BLaER1 treated with 17β-estradiol and CSF1 and Interleukin-3, amounts not matched to agents 10 nM and 100 nM (cell line): ENCODE measurements at regions not wholly inside any gene's neighbourhood (a gene's known extent, or its start where the extent isn't known, plus 50 kb on each side); places are given as distances from the start of the nearest gene placed in this dataset.
"Not testable (repeated sequence)": the region's sequence is repeated elsewhere in the genome, so short reads cannot be mapped to it uniquely, and the experiment has no call there.

Experiments
- H3K27ac ChIP-seq, 11 experiments: shearing (Covaris generic); formaldehyde crosslinking; 2 replicates each; pipeline ENCODE4 v1.8.1; 2022
- H3K27me3 ChIP-seq, 11 experiments: shearing (Covaris generic); formaldehyde crosslinking; 2 replicates each; pipeline ENCODE4 v1.8.1; 2022
- H3K36me3 ChIP-seq, 11 experiments: shearing (Covaris generic); formaldehyde crosslinking; 2 replicates each; pipeline ENCODE4 v1.8.1; 2022
- H3K4me1 ChIP-seq, 10 experiments: shearing (Covaris generic); formaldehyde crosslinking; 2 replicates each; pipeline ENCODE4 v1.8.1; 2022
- H3K4me2 ChIP-seq, 11 experiments: shearing (Covaris generic); formaldehyde crosslinking; 2 replicates each; pipeline ENCODE4 v1.8.1; 2022
- H3K4me3 ChIP-seq, 10 experiments: shearing (Covaris generic); formaldehyde crosslinking; 2 replicates each; pipeline ENCODE4 v1.8.1; 2022
- H3K9ac ChIP-seq, 11 experiments: shearing (Covaris generic); formaldehyde crosslinking; 2 replicates each; pipeline ENCODE4 v1.8.1; 2022
- H3K9me3 ChIP-seq, 11 experiments: shearing (Covaris generic); formaldehyde crosslinking; replicated peaks in 1 of 11; 2 replicates each; pipeline ENCODE4 v1.8.1; 2022
- H4K20me1 ChIP-seq, 11 experiments: shearing (Covaris generic); formaldehyde crosslinking; 2 replicates each; pipeline ENCODE4 v1.8.1; 2022
- Cebpa-rat ChIP-seq, 11 experiments: shearing (Covaris generic); IDR thresholded peaks; 2 replicates each; pipeline ENCODE4 v1.8.1; 2022

DNA sequence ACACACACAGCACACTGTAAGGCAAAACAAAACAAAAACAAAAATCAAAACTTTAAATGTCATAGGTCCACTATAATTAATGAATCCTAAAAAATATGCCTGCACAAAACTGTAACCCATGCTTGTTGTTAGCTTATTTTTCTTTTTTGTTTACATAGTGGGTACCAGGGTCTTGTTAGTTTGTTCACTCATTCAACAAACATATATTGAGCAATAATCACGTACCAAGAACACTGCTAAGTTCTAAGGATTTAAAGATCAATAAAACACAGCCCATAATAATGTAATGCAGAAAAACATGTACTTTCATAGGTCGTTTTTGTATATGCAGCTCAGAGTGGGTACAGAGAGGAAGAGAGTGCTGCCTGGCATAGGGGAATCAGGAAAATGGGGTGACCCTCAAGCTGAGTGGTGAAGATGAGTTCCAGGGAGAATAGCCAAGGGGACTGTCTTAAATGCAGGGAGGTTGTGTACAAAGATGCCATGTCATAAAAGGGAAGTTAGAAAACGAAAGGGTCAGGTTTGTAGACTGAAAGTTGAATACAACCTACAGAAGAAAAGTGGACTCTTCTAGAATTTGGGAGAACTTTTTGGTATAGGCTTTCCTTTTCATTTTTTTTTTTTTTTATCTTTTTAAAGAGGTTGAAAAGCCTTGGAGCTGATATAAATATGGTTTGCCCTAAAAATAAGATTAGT lies 113.3 kb upstream of the TBX18 start:
- no peak for TF ChIP-seq Cebpa-rat (IDR thresholded peaks at IDR 0.05)
- H3K4me3 ChIP-seq = no peak overlapping the region
- no peaks in the 10 kb centered on the region for H3K27me3 ChIP-seq
- no peak overlapping the region for H3K27ac ChIP-seq
- H3K9ac ChIP-seq = no peak overlapping the region
- H3K4me2 ChIP-seq = peak overlapping the region in 2 of 11 experiments; percentile 7 to 41; a peak in 5 of 22 replicates
- H3K4me1 ChIP-seq = peaks cover 0 to 30% (median 11%) of the 10 kb centered on the region in 10 experiments; a peak in 13 of 20 replicates
- no peaks in the 10 kb centered on the region for H3K36me3 ChIP-seq
- no peaks in the 10 kb centered on the region for H4K20me1 ChIP-seq
- no peaks in the 10 kb centered on the region for H3K9me3 ChIP-seq

- H3K27me3 ChIP-seq = no peaks in the 10 kb centered on the region
- peaks cover 0 to 37% (median 18%) of the 10 kb centered on the region in 10 experiments; a peak in 15 of 20 replicates for H3K4me1 ChIP-seq
- H3K27ac ChIP-seq = no peak overlapping the region
- no peaks in the 10 kb centered on the region for H3K9me3 ChIP-seq
- TF ChIP-seq Cebpa-rat (IDR thresholded peaks at IDR 0.05) = no peak
- H3K4me3 ChIP-seq = no peak overlapping the region
- H3K36me3 ChIP-seq = no peaks in the 10 kb centered on the region
- no peaks in the 10 kb centered on the region for H4K20me1 ChIP-seq
- H3K4me2 ChIP-seq = no peak overlapping the region
- no peak overlapping the region for H3K9ac ChIP-seq
These were observed 112.5 kb upstream of the TBX18 start for GRCh38 chr6:84876723-84877514.

GRCh38 chr6:84872996-84873723 lies 108.8 kb upstream of the TBX18 start:
- no peak overlapping the region for H3K9ac ChIP-seq
- H3K27me3 ChIP-seq = no peaks in the 10 kb centered on the region
- no peaks in the 10 kb centered on the region for H4K20me1 ChIP-seq
- no peak for TF ChIP-seq Cebpa-rat (IDR thresholded peaks at IDR 0.05)
- H3K36me3 ChIP-seq = no peaks in the 10 kb centered on the region
- H3K27ac ChIP-seq = peak overlapping the region in 3 of 11 experiments; percentile 9 to 53 (median 49); a peak in 3 of 22 replicates
- H3K4me1 ChIP-seq = peaks cover 0 to 35% (median 18%) of the 10 kb centered on the region in 10 experiments; a peak in 15 of 20 replicates
- no peaks in the 10 kb centered on the region for H3K9me3 ChIP-seq
- no peak overlapping the region for H3K4me3 ChIP-seq
- H3K4me2 ChIP-seq = peak overlapping the region in 6 of 11 experiments; percentile 20 to 68 (median 48); a peak in 11 of 22 replicates

DNA sequence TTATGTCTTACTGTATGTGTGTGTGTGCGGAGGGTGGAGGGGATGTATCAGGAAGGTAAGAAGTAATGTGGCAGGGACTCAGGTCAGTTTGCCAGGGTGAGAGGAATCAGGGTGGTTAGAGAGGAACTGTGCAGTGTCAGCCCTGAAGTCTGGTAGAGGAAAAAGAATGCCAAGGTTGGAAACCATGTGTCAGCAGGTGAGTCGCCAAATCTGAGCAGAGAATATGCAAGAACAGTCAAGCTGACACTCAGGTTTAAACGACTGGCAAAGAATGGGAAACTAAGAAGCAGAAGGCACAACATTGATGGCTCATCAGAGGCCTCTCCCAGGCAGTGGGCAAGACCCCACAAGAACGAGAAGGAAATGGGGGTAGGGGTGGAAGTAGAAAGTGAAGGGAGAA lies 107.5 kb upstream of the TBX18 start:
- Histone ChIP-seq H3K4me2 (peak overlapping the region in 8 of 11 experiments; percentile 30 to 68 (median 52); a peak in 16 of 22 replicates), H3K27me3 (no peaks in the 10 kb centered on the region), H3K4me1 (peaks cover 0 to 29% (median 18%) of the 10 kb centered on the region in 10 experiments; a peak in 15 of 20 replicates), H4K20me1 (no peaks in the 10 kb centered on the region), H3K27ac (peak overlapping the region in 2 of 11 experiments; percentile 48 to 49; a peak in 5 of 22 replicates), H3K9ac (0 out of 22 replicates have a peak overlapping the region, but pooled peaks of 1 of the 11 experiments have one; percentile 9), H3K36me3 (no peaks in the 10 kb centered on the region), H3K4me3 (no peak overlapping the region), H3K9me3 (no peaks in the 10 kb centered on the region)
- TF ChIP-seq Cebpa-rat (IDR thresholded peaks at IDR 0.05) = no peak

DNA sequence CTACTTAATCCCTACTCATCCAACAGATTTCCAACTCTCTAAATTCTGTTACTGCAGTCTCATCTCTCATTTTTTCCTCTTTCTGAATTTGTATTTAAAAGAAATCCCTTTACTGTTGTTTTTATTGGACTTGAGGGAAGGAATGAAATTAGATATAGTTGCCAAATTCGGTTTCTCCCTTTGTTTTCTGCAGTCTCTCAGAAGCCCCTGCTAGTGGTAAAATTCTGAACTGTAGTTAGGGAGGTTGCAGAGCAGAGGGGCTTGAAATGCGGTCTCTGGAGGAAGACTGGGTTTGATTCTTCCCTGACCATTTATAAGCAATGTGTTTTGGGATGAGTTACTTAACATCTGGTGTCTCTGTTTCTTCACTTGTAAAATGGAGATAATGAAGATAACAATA lies 106.3 kb upstream of the TBX18 start:
- H3K36me3 ChIP-seq = no peaks in the 10 kb centered on the region
- H4K20me1 ChIP-seq = no peaks in the 10 kb centered on the region
- H3K4me1 ChIP-seq = peaks cover 0 to 29% (median 18%) of the 10 kb centered on the region in 10 experiments; a peak in 15 of 20 replicates
- no peak overlapping the region for H3K4me3 ChIP-seq
- no peak for TF ChIP-seq Cebpa-rat (IDR thresholded peaks at IDR 0.05)
- H3K4me2 ChIP-seq = no peak overlapping the region
- H3K27me3 ChIP-seq = no peaks in the 10 kb centered on the region
- H3K9ac ChIP-seq = no peak overlapping the region
- no peaks in the 10 kb centered on the region for H3K9me3 ChIP-seq
- no peak overlapping the region for H3K27ac ChIP-seq

- Histone ChIP-seq H3K4me3 (no peak overlapping the region), H3K4me2 (no peak overlapping the region), H3K9me3 (no peaks in the 10 kb centered on the region), H3K36me3 (no peaks in the 10 kb centered on the region), H3K27me3 (no peaks in the 10 kb centered on the region), H3K4me1 (peaks cover 0 to 15% (median 13%) of the 10 kb centered on the region in 10 experiments; a peak in 15 of 20 replicates), H3K27ac (no peak overlapping the region), H4K20me1 (no peaks in the 10 kb centered on the region), H3K9ac (no peak overlapping the region)
- no peak for TF ChIP-seq Cebpa-rat (IDR thresholded peaks at IDR 0.05)
These were observed 103.8 kb upstream of the TBX18 start for GRCh38 chr6:84868149-84868548.

DNA sequence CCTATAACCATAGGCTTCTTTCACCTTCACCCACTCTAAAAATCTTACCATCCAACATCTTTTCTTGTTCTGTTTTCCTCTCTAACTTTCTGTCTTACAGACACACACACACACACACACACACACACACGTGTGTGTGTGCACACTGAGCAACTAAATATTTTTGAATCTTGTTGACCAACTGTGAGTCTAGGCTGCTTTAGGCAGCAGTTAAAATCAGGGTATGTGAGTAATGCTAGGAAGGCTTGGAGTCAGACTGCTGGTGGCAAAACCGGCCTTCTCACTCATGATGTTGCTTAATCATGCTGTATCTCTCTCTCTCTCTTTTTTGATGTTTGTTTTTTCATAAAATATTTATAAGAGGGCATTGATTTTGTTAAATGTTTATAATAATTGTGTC lies 103.1 kb upstream of the TBX18 start:
- H4K20me1 ChIP-seq = no peaks in the 10 kb centered on the region
- no peak overlapping the region for H3K27ac ChIP-seq
- no peaks in the 10 kb centered on the region for H3K9me3 ChIP-seq
- no peak overlapping the region for H3K4me3 ChIP-seq
- H3K4me1 ChIP-seq = peaks cover 0 to 9% (median 8%) of the 10 kb centered on the region in 10 experiments; a peak in 15 of 20 replicates
- no peaks in the 10 kb centered on the region for H3K36me3 ChIP-seq
- H3K4me2 ChIP-seq = no peak overlapping the region
- no peak for TF ChIP-seq Cebpa-rat (IDR thresholded peaks at IDR 0.05)
- no peaks in the 10 kb centered on the region for H3K27me3 ChIP-seq
- H3K9ac ChIP-seq = no peak overlapping the region

GRCh38 chr6:84866715-84867114 lies 102.3 kb upstream of the TBX18 start:
- TF ChIP-seq Cebpa-rat (IDR thresholded peaks at IDR 0.05) = no peak
- Histone ChIP-seq H3K9me3 (no peaks in the 10 kb centered on the region), H3K9ac (no peak overlapping the region), H3K27ac (no peak overlapping the region), H3K4me3 (no peak overlapping the region), H3K36me3 (no peaks in the 10 kb centered on the region), H3K27me3 (no peaks in the 10 kb centered on the region), H3K4me2 (no peak overlapping the region), H4K20me1 (no peaks in the 10 kb centered on the region), H3K4me1 (peaks cover 0 to 1% (median 0%) of the 10 kb centered on the region in 10 experiments; a peak in 6 of 20 replicates)

GRCh38 chr6:84865372-84865771 lies 101.0 kb upstream of the TBX18 start:
- not testable (repeated sequence) for H3K36me3 ChIP-seq, H3K9ac ChIP-seq, H3K27ac ChIP-seq, H3K4me2 ChIP-seq, H3K27me3 ChIP-seq, H3K4me3 ChIP-seq, H3K4me1 ChIP-seq, H3K9me3 ChIP-seq, H4K20me1 ChIP-seq
